GM23338 (cell line): ENCODE measurements at regions not wholly inside any gene's neighbourhood (a gene's known extent, or its start where the extent isn't known, plus 50 kb on each side); places are given as distances from the start of the nearest gene placed in this dataset.

ENCODE experiments used
- ATAC-seq: fragments of 200-7000 bp; cut with Tn5 transposase; 3 replicates; pipeline ENCODE4 v1.9.1; 2020
- DNase-seq: peaks from one replicate; pipeline ENCODE4 v3.0.0-alpha.2; 2015; ENCODE audit warnings: low spot score
- H2AFZ ChIP-seq: fragments of 200-600 bp; sonication (generic); 2 replicates; pipeline ENCODE4 v1.8.0; 2016; ENCODE audit warnings: antibody characterized with exemption, mild to moderate bottlenecking, moderate library complexity
- H3F3A ChIP-seq: fragments of 200-600 bp; sonication (generic); replicated peaks from 2 replicates; pipeline ENCODE4 v1.8.0; 2017; ENCODE audit warnings: antibody characterized with exemption, mixed run types, low read depth
- H3K27ac ChIP-seq: fragments of 200-600 bp; sonication (generic); 2 replicates; pipeline ENCODE4 v1.6.1; 2016; ENCODE audit warnings: low read depth
- H3K27me3 ChIP-seq: fragments of 200-600 bp; sonication (generic); 2 replicates; pipeline ENCODE4 v1.8.0; 2016; ENCODE audit warnings: mild to moderate bottlenecking, mixed run types, moderate library complexity; ENCODE audit not compliant: insufficient read depth
- H3K36me3 ChIP-seq: fragments of 200-600 bp; sonication (generic); 2 replicates; pipeline ENCODE4 v1.8.0; 2016; ENCODE audit warnings: mild to moderate bottlenecking; ENCODE audit not compliant: insufficient read depth
- H3K4me1 ChIP-seq: fragments of 200-600 bp; sonication (generic); 2 replicates; pipeline ENCODE4 v1.8.0; 2016; ENCODE audit warnings: mild to moderate bottlenecking, moderate library complexity; ENCODE audit not compliant: insufficient read depth
- H3K4me2 ChIP-seq: fragments of 200-600 bp; sonication (generic); 2 replicates; pipeline ENCODE4 v1.7.1; 2017; ENCODE audit warnings: mixed run types
- H3K4me3 ChIP-seq: fragments of 200-600 bp; sonication (generic); 2 replicates; pipeline ENCODE4 v1.6.1; 2016; ENCODE audit warnings: mixed run types
- H3K79me2 ChIP-seq: fragments of 200-600 bp; sonication (generic); replicated peaks from 2 replicates; pipeline ENCODE4 v1.8.0; 2017; ENCODE audit warnings: mild to moderate bottlenecking; ENCODE audit not compliant: insufficient read depth
- H3K9me2 ChIP-seq: fragments of 200-600 bp; sonication (generic); 2 replicates; pipeline ENCODE4 v1.8.0; 2017; ENCODE audit not compliant: insufficient read depth
- H4K20me1 ChIP-seq: fragments of 200-600 bp; sonication (generic); replicated peaks from 2 replicates; pipeline ENCODE4 v1.8.0; 2017; ENCODE audit warnings: mild to moderate bottlenecking; ENCODE audit not compliant: insufficient read depth
- H3K27ac Mint-ChIP-seq: 2 replicates; pipeline ENCODE4 v1.8.0; 2020; ENCODE audit warnings: inconsistent platforms, mild to moderate bottlenecking, moderate library complexity, mixed read lengths
- H3K27me3 Mint-ChIP-seq: 3 replicates; pipeline ENCODE4 v1.8.0; 2022; ENCODE audit warnings: low read depth, mild to moderate bottlenecking, moderate library complexity, mixed read lengths, inconsistent platforms; ENCODE audit not compliant: insufficient read depth, poor library complexity
- H3K36me3 Mint-ChIP-seq: 3 replicates; pipeline ENCODE4 v1.8.0; 2021; ENCODE audit warnings: low read depth, mild to moderate bottlenecking, inconsistent platforms, moderate library complexity, mixed read lengths
- H3K4me1 Mint-ChIP-seq: 3 replicates; pipeline ENCODE4 v1.8.0; 2020; ENCODE audit warnings: mild to moderate bottlenecking, inconsistent platforms, mixed read lengths
- H3K4me3 Mint-ChIP-seq: 3 replicates; pipeline ENCODE4 v1.8.0; 2021; ENCODE audit warnings: moderate library complexity, mild to moderate bottlenecking, inconsistent platforms, mixed read lengths
- H3K9me3 Mint-ChIP-seq: 3 replicates; pipeline ENCODE4 v1.8.0; 2020; ENCODE audit warnings: moderate library complexity, mild to moderate bottlenecking, inconsistent platforms, mixed read lengths
- CREB1 ChIP-seq: fragments of 250-450 bp; sonication (Bioruptor Pico); IDR thresholded peaks from 2 replicates; pipeline ENCODE4 v1.5.0; 2020; ENCODE audit warnings: low read depth, mild to moderate bottlenecking, moderate library complexity
- EZH2 ChIP-seq: fragments of 200-600 bp; sonication (generic); IDR thresholded peaks from one replicate; pipeline ENCODE4 v1.8.0; 2017; ENCODE audit warnings: antibody characterized with exemption, mild to moderate bottlenecking, low read depth; ENCODE audit not compliant: unreplicated experiment
- EZH2phosphoT487 ChIP-seq: fragments of 200-600 bp; sonication (generic); IDR thresholded peaks from one replicate; pipeline ENCODE4 v1.8.1; 2018; ENCODE audit warnings: antibody characterized with exemption; ENCODE audit not compliant: unreplicated experiment
- NANOG ChIP-seq: IDR thresholded peaks from 2 replicates; pipeline ENCODE4 v1.6.1; 2016; ENCODE audit warnings: antibody characterized with exemption, borderline replicate concordance
- POLR2AphosphoS5 ChIP-seq: IDR thresholded peaks from 2 replicates; pipeline ENCODE4 v1.6.1; 2016; ENCODE audit warnings: antibody characterized with exemption, low read depth
- STAT1 ChIP-seq: IDR thresholded peaks from one replicate; pipeline ENCODE4 v1.6.1; 2016; ENCODE audit warnings: antibody characterized with exemption; ENCODE audit not compliant: unreplicated experiment
- ZNF331 ChIP-seq: fragments of 250-450 bp; sonication (Bioruptor Pico); IDR thresholded peaks from 2 replicates; pipeline ENCODE4 v1.5.0; 2020; ENCODE audit warnings: low read depth, mild to moderate bottlenecking, moderate library complexity
- TF ChIP-seq, protein P1 (sequence below): IDR thresholded peaks from one replicate; pipeline ENCODE4 v1.6.1; 2018; ENCODE audit warnings: antibody characterized with exemption; ENCODE audit not compliant: unreplicated experiment

GRCh38 chr13:76160961-76161925 is 525.1 kb downstream of the LMO7 start:
- no peaks in the 10 kb centered on the region for H3K27me3 Mint-ChIP-seq
- H3K79me2 ChIP-seq, result no peaks in the 10 kb centered on the region
- no peak overlapping the region for H3K27ac Mint-ChIP-seq
- no peak overlapping the region for H3K4me2 ChIP-seq
- DNase-seq (no peak), ATAC-seq (no peak)
- no peak overlapping the region for H3K4me3 ChIP-seq
- peaks cover 18% of the 10 kb centered on the region; the same call in 1 of the 2 replicates for H3K9me2 ChIP-seq
- H3K27ac ChIP-seq, result no peak overlapping the region
- no peak for TF ChIP-seq EZH2
- no peaks in the 10 kb centered on the region for H3F3A ChIP-seq
- no peaks in the 10 kb centered on the region for H3K9me3 Mint-ChIP-seq
- H3K27me3 ChIP-seq, result no peaks in the 10 kb centered on the region
- H2AFZ ChIP-seq, result no peak overlapping the region
- H3K4me1 ChIP-seq, result no peaks in the 10 kb centered on the region; the same call in 1 of the 2 replicates
- no peak overlapping the region for H3K4me3 Mint-ChIP-seq
- no peaks in the 10 kb centered on the region for H4K20me1 ChIP-seq
- H3K4me1 Mint-ChIP-seq, result peaks cover 10% of the 10 kb centered on the region
- H3K36me3 ChIP-seq, result no peaks in the 10 kb centered on the region
- no peaks in the 10 kb centered on the region for H3K36me3 Mint-ChIP-seq

DNA sequence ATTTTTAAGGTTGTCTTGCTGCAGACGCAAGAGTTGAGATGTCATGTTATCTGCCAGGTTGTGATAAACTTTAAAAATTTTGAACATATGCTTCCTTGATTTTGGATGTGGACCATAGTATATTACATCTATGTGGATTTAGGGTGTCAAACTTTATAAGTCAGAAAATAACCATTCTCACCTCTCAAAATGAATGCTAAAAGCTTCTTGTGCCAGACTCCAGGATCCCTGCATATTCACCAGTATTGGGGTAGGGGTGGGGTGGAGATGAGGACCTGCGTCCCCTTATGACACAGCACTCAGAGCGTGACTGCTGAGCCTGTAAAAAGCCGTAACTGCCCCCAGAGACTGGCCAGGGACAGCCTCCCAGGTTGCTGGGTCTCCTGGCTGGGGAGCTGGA is 524.4 kb downstream of the LMO7 start:
- H3K27me3 ChIP-seq, result no peaks in the 10 kb centered on the region
- no peak for DNase-seq
- peaks cover 10% of the 10 kb centered on the region for H3K4me1 Mint-ChIP-seq
- no peaks in the 10 kb centered on the region for H3F3A ChIP-seq
- H3K9me3 Mint-ChIP-seq, result no peaks in the 10 kb centered on the region
- H3K4me2 ChIP-seq, result no peak overlapping the region
- no peaks in the 10 kb centered on the region for H4K20me1 ChIP-seq
- no peak overlapping the region for H3K27ac Mint-ChIP-seq
- no peaks in the 10 kb centered on the region for H3K27me3 Mint-ChIP-seq
- H3K79me2 ChIP-seq, result no peaks in the 10 kb centered on the region
- H3K4me1 ChIP-seq, result no peaks in the 10 kb centered on the region; the same call in 1 of the 2 replicates
- no peaks in the 10 kb centered on the region for H3K36me3 Mint-ChIP-seq
- no peak overlapping the region for H3K27ac ChIP-seq
- H3K36me3 ChIP-seq, result no peaks in the 10 kb centered on the region
- no peak overlapping the region for H3K4me3 ChIP-seq
- no peak overlapping the region for H3K4me3 Mint-ChIP-seq
- no peak overlapping the region for H2AFZ ChIP-seq
- ATAC-seq, result no peak
- TF ChIP-seq EZH2 (no peak), CREB1 (CRISPR knock-in tag) (no peak), NANOG (no peak)
- H3K9me2 ChIP-seq, result peaks cover 13% of the 10 kb centered on the region; the same call in 1 of the 2 replicates

DNA sequence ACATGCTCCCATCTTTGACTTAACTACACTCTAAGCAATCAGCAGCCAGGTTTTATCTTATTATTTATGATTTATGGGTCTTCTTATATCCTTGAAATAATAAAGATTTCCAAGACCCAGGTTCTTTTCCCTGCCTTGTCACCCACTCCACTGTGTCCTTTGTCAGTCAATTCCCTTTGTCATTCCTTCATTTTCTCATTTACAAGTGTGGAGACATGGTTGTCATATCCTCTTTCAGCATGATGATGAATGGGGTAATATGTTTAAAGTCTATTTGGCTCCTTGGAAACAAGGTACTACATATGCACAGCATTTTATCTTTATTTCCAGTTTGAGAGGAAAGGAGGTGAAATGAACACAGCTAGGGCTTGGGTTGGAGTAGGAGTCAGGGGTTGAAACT is 521.8 kb downstream of the LMO7 start:
- ATAC-seq (no peak), DNase-seq (no peak)
- no peak overlapping the region for H3K4me2 ChIP-seq
- H3K27ac ChIP-seq, result no peak overlapping the region
- no peak overlapping the region for H3K4me3 ChIP-seq
- no peaks in the 10 kb centered on the region for H3K36me3 Mint-ChIP-seq
- H3K9me2 ChIP-seq, result no peaks in the 10 kb centered on the region; the same call in 1 of the 2 replicates
- no peak overlapping the region for H3K4me3 Mint-ChIP-seq
- H3F3A ChIP-seq, result no peaks in the 10 kb centered on the region
- H3K27ac Mint-ChIP-seq, result no peak overlapping the region
- H2AFZ ChIP-seq, result no peak overlapping the region
- H3K4me1 ChIP-seq, result no peaks in the 10 kb centered on the region; the same call in 1 of the 2 replicates
- no peaks in the 10 kb centered on the region for H3K9me3 Mint-ChIP-seq
- H3K27me3 Mint-ChIP-seq, result no peaks in the 10 kb centered on the region
- peaks cover 10% of the 10 kb centered on the region for H3K4me1 Mint-ChIP-seq
- no peaks in the 10 kb centered on the region for H3K36me3 ChIP-seq
- no peaks in the 10 kb centered on the region for H4K20me1 ChIP-seq
- H3K27me3 ChIP-seq, result no peaks in the 10 kb centered on the region
- H3K79me2 ChIP-seq, result no peaks in the 10 kb centered on the region
- TF ChIP-seq EZH2phosphoT487 (no peak), STAT1 (no peak), POLR2AphosphoS5 (no peak), ZNF331 (CRISPR knock-in tag) (no peak), EZH2 (no peak)
- TF ChIP-seq, protein P1, sequence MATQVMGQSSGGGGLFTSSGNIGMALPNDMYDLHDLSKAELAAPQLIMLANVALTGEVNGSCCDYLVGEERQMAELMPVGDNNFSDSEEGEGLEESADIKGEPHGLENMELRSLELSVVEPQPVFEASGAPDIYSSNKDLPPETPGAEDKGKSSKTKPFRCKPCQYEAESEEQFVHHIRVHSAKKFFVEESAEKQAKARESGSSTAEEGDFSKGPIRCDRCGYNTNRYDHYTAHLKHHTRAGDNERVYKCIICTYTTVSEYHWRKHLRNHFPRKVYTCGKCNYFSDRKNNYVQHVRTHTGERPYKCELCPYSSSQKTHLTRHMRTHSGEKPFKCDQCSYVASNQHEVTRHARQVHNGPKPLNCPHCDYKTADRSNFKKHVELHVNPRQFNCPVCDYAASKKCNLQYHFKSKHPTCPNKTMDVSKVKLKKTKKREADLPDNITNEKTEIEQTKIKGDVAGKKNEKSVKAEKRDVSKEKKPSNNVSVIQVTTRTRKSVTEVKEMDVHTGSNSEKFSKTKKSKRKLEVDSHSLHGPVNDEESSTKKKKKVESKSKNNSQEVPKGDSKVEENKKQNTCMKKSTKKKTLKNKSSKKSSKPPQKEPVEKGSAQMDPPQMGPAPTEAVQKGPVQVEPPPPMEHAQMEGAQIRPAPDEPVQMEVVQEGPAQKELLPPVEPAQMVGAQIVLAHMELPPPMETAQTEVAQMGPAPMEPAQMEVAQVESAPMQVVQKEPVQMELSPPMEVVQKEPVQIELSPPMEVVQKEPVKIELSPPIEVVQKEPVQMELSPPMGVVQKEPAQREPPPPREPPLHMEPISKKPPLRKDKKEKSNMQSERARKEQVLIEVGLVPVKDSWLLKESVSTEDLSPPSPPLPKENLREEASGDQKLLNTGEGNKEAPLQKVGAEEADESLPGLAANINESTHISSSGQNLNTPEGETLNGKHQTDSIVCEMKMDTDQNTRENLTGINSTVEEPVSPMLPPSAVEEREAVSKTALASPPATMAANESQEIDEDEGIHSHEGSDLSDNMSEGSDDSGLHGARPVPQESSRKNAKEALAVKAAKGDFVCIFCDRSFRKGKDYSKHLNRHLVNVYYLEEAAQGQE, result no peak
